H9 (cell line): ENCODE measurements at regions not wholly inside any gene's neighbourhood (a gene's known extent, or its start where the extent isn't known, plus 50 kb on each side); places are given as distances from the start of the nearest gene placed in this dataset.

Experiments used
- DNase-seq: peaks from one replicate; pipeline ENCODE4 v3.0.0-alpha.2; 2017
- H2AFZ ChIP-seq: one replicate; pipeline ENCODE4 v1.6.1; 2013; ENCODE audit warnings: mild to moderate bottlenecking, low read length, control low read depth, moderate library complexity
- H2AK5ac ChIP-seq: 2 replicates; pipeline ENCODE4 v1.6.1; 2013; ENCODE audit warnings: low read length, control low read depth, mixed read lengths; ENCODE audit not compliant: insufficient read length
- H2BK120ac ChIP-seq: one replicate; pipeline ENCODE4 v1.6.1; 2013; ENCODE audit warnings: low read depth, mild to moderate bottlenecking, low read length, control low read depth, inconsistent platforms; ENCODE audit not compliant: poor library complexity, severe bottlenecking
- H2BK12ac ChIP-seq: 2 replicates; pipeline ENCODE4 v1.6.1; 2013; ENCODE audit warnings: low read length, control low read depth, mixed read lengths, low read depth; ENCODE audit not compliant: insufficient read length
- H2BK15ac ChIP-seq: 2 replicates; pipeline ENCODE4 v1.6.1; 2013; ENCODE audit warnings: low read depth, low read length, control low read depth
- H2BK20ac ChIP-seq: one replicate; pipeline ENCODE4 v1.6.1; 2013; ENCODE audit warnings: low read depth, mild to moderate bottlenecking, low read length, control low read depth, inconsistent platforms; ENCODE audit not compliant: poor library complexity, severe bottlenecking
- H2BK5ac ChIP-seq: 2 replicates; pipeline ENCODE4 v1.6.1; 2013; ENCODE audit warnings: low read length, control low read depth, mixed read lengths; ENCODE audit not compliant: insufficient read length
- H3K14ac ChIP-seq: 2 replicates; pipeline ENCODE4 v1.6.1; 2013; ENCODE audit warnings: low read length, control low read depth; ENCODE audit not compliant: insufficient read depth
- H3K18ac ChIP-seq: 2 replicates; pipeline ENCODE4 v1.6.1; 2013; ENCODE audit warnings: low read depth, mild to moderate bottlenecking, mixed read lengths, low read length, control low read depth; ENCODE audit not compliant: insufficient read length
- H3K23ac ChIP-seq: 2 replicates; pipeline ENCODE4 v1.6.1; 2013; ENCODE audit warnings: low read length, control low read depth, mixed read lengths, low read depth; ENCODE audit not compliant: insufficient read length
- H3K23me2 ChIP-seq: 2 replicates; pipeline ENCODE4 v1.6.1; 2013; ENCODE audit warnings: low read depth, mild to moderate bottlenecking, mixed read lengths, low read length, control low read depth; ENCODE audit not compliant: insufficient read length, poor library complexity, severe bottlenecking
- H3K27ac ChIP-seq: 2 replicates; pipeline ENCODE4 v1.5.1; 2013; ENCODE audit warnings: low read length, control low read depth, mixed read lengths, low read depth; ENCODE audit not compliant: insufficient read length
- H3K27me3 ChIP-seq: 2 replicates; pipeline ENCODE4 v1.6.1; 2013; ENCODE audit warnings: low read length, control low read depth, inconsistent platforms; ENCODE audit not compliant: insufficient read depth
- H3K4ac ChIP-seq: 2 replicates; pipeline ENCODE4 v1.6.1; 2013; ENCODE audit warnings: low read depth, mild to moderate bottlenecking, control low read depth, inconsistent platforms, low read length, moderate library complexity
- H3K4me1 ChIP-seq: 2 replicates; pipeline ENCODE4 v1.6.1; 2013; ENCODE audit warnings: low read length, control low read depth, inconsistent platforms; ENCODE audit not compliant: insufficient read depth
- H3K4me2 ChIP-seq: 2 replicates; pipeline ENCODE4 v1.6.1; 2013; ENCODE audit warnings: low read length, control low read depth, mixed read lengths; ENCODE audit not compliant: insufficient read length, insufficient read depth
- H3K56ac ChIP-seq: 2 replicates; pipeline ENCODE4 v1.6.1; 2013; ENCODE audit warnings: low read depth, mild to moderate bottlenecking, mixed read lengths, low read length, control low read depth; ENCODE audit not compliant: insufficient read length
- H3K79me1 ChIP-seq: 2 replicates; pipeline ENCODE4 v1.6.1; 2013; ENCODE audit warnings: low read depth, mild to moderate bottlenecking, moderate library complexity, low read length, control low read depth, inconsistent platforms; ENCODE audit not compliant: insufficient read depth, poor library complexity, severe bottlenecking
- H3K79me2 ChIP-seq: 2 replicates; pipeline ENCODE4 v1.6.1; 2013; ENCODE audit warnings: low read length, control low read depth, inconsistent platforms; ENCODE audit not compliant: insufficient read depth
- H3K9ac ChIP-seq: 2 replicates; pipeline ENCODE4 v1.6.1; 2013; ENCODE audit warnings: low read length, control low read depth, mixed read lengths; ENCODE audit not compliant: insufficient read length; ENCODE audit errors: extremely low read depth
- H3K9me3 ChIP-seq: one replicate; pipeline ENCODE4 v1.6.1; 2013; ENCODE audit warnings: low read depth, low read length, inconsistent platforms; ENCODE audit not compliant: control insufficient read depth
- H3T11ph ChIP-seq: one replicate; pipeline ENCODE4 v1.6.1; 2013; ENCODE audit warnings: mild to moderate bottlenecking, low read length, control low read depth, inconsistent platforms
- H4K20me1 ChIP-seq: one replicate; pipeline ENCODE4 v1.6.1; 2013; ENCODE audit not compliant: control insufficient read depth, insufficient read length, insufficient read depth
- H4K5ac ChIP-seq: 2 replicates; pipeline ENCODE4 v1.6.1; 2013; ENCODE audit warnings: low read depth, mild to moderate bottlenecking, mixed read lengths, low read length, control low read depth; ENCODE audit not compliant: insufficient read length
- H4K8ac ChIP-seq: replicated peaks from 2 replicates; pipeline ENCODE4 v1.6.1; 2013; ENCODE audit warnings: low read length, control low read depth, mixed read lengths, low read depth; ENCODE audit not compliant: insufficient read length
- H4K91ac ChIP-seq: 2 replicates; pipeline ENCODE4 v1.6.1; 2013; ENCODE audit warnings: low read depth, mild to moderate bottlenecking, moderate library complexity, mixed read lengths, low read length, control low read depth; ENCODE audit not compliant: insufficient read length
- H3K27ac Mint-ChIP-seq, 3 experiments: 2 replicates in 2 of 3; 3 replicates in 1 of 3; pipeline ENCODE4 v1.8.0; 2020 to 2021; ENCODE audit warnings: mixed read lengths in 3 of 3, mild to moderate bottlenecking in 1 of 3, moderate library complexity in 1 of 3
- H3K27me3 Mint-ChIP-seq: 2 replicates; pipeline ENCODE4 v1.8.0; 2021; ENCODE audit warnings: low read depth, mild to moderate bottlenecking, moderate library complexity, mixed read lengths
- H3K36me3 Mint-ChIP-seq, 3 experiments: 2 replicates in 2 of 3; 3 replicates in 1 of 3; pipeline ENCODE4 v1.8.0; 2020 to 2021; ENCODE audit warnings: low read depth in 3 of 3, mixed read lengths in 3 of 3; ENCODE audit not compliant: insufficient read depth in 1 of 3
- H3K4me1 Mint-ChIP-seq, 2 experiments: 2 replicates each; pipeline ENCODE4 v1.8.0; 2020; ENCODE audit warnings: mixed read lengths in 2 of 2
- H3K4me3 Mint-ChIP-seq, 2 experiments: 2 replicates in 1 of 2; 3 replicates in 1 of 2; pipeline ENCODE4 v1.8.0; 2020 to 2021; ENCODE audit warnings: mild to moderate bottlenecking in 2 of 2, mixed read lengths in 2 of 2, moderate library complexity in 1 of 2
- H3K9me3 Mint-ChIP-seq, 2 experiments: 2 replicates in 1 of 2; 3 replicates in 1 of 2; pipeline ENCODE4 v1.8.0; 2020; ENCODE audit warnings: mild to moderate bottlenecking in 2 of 2, mixed read lengths in 2 of 2, moderate library complexity in 1 of 2
- CTCF ChIP-seq: fragments of 200-600 bp; sonication (generic); conservative IDR thresholded peaks from 3 replicates; pipeline ENCODE4 v1.8.0; 2021; ENCODE audit warnings: antibody characterized with exemption, mild to moderate bottlenecking
- WGBS: extraction: QIAGEN DNeasy Blood & Tissue Kit; methylation state at CpG from one replicate; pipeline ENCODE4 v1.1.7; 2013; ENCODE audit warnings: missing lambda C conversion rate, low lambda C conversion rate, mixed read lengths; ENCODE audit not compliant: insufficient read length; ENCODE audit errors: extremely low coverage; 5-methylcytosine and 5-hydroxymethylcytosine counted together

DNA sequence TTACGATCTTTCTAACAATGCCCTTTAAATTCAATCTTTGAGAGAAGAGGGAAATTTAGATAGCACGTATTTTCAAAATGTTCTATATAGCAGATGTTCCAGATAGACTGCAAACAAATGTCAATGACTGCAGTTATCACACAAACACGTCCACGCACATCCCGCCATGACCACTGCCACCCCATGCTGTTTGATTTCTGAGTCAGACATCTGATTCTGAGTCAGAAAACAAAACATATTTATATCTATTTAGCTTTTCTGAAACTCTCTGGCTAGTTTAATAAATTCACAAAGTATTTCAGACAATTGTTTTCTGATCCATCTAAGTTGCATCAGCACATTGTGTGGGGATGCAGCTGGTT, 105.9 kb upstream of the BCAT1 start:
- Histone ChIP-seq H4K5ac (no peak overlapping the region), H2BK20ac (no peak overlapping the region), H3K79me1 (no peaks in the 10 kb centered on the region), H3K27me3 (no peaks in the 10 kb centered on the region), H3K4me2 (no peak overlapping the region), H2BK120ac (no peak overlapping the region), H2BK15ac (no peak overlapping the region), H3K4ac (no peak overlapping the region), H3K27ac (no peak overlapping the region), H2BK5ac (no peak overlapping the region), H4K20me1 (no peaks in the 10 kb centered on the region), H3K14ac (no peak overlapping the region), H2AFZ (no peak overlapping the region), H3K9me3 (no peaks in the 10 kb centered on the region), H3T11ph (no peak overlapping the region), H3K23me2 (no peaks in the 10 kb centered on the region), H3K18ac (no peak overlapping the region), H3K79me2 (no peaks in the 10 kb centered on the region), H2AK5ac (no peak overlapping the region), H3K23ac (no peak overlapping the region), H4K91ac (no peak overlapping the region), H3K9ac (no peak overlapping the region), H3K4me1 (peaks cover 4% of the 10 kb centered on the region; the same call in 1 of the 2 replicates), H2BK12ac (no peak overlapping the region), H4K8ac (no peak overlapping the region), H3K56ac (no peak overlapping the region)
- TF ChIP-seq CTCF: no peak
- H3K27me3 Mint-ChIP-seq: no peaks in the 10 kb centered on the region; the same call in 1 of the 2 replicates
- peaks cover 9 to 13% of the 10 kb centered on the region in 2 experiments for H3K4me1 Mint-ChIP-seq
- no peak for DNase-seq
- H3K9me3 Mint-ChIP-seq: no peaks in the 10 kb centered on the region
- WGBS: no CpG with 5 or more reads among the region's 5 CpGs
- no peaks in the 10 kb centered on the region for H3K36me3 Mint-ChIP-seq
- no peak overlapping the region for H3K4me3 Mint-ChIP-seq
- H3K27ac Mint-ChIP-seq: no peak overlapping the region
